Uterus (tissue), 2 donors: ENCODE measurements at regions not wholly inside any gene's neighbourhood (a gene's known extent, or its start where the extent isn't known, plus 50 kb on each side); places are given as distances from the start of the nearest gene placed in this dataset.

Source experiments
- CTCF ChIP-seq, 4 experiments: fragments of 200-600 bp in 2 of 4; fragments of 450-650 bp in 2 of 4; sonication (generic) in 2 of 4; IDR thresholded peaks; one replicate each; pipeline ENCODE4 v1.5.1; 2016 to 2019; ENCODE audit warnings: antibody characterized with exemption in 4 of 4, mild to moderate bottlenecking in 2 of 4, moderate library complexity in 1 of 4
- POLR2A ChIP-seq, 2 donors: fragments of 450-650 bp; IDR thresholded peaks; one replicate each; pipeline ENCODE4 v1.6.1; 2016; ENCODE audit warnings: antibody characterized with exemption in 2 of 2, mild to moderate bottlenecking in 1 of 2, moderate library complexity in 1 of 2

GRCh38 chr17:45645330-45645729 is 138.8 kb upstream of the CRHR1 start:
- no peak for TF ChIP-seq CTCF (IDR thresholded peaks at IDR 0.05)
- no peak for TF ChIP-seq POLR2A (IDR thresholded peaks at IDR 0.05)
